ENCODE measurements at regions not wholly inside any gene's neighbourhood (a gene's known extent, or its start where the extent isn't known, plus 50 kb on each side); places are given as distances from the start of the nearest gene placed in this dataset.
"Not testable (repeated sequence)": the region's sequence is repeated elsewhere in the genome, so short reads cannot be mapped to it uniquely, and the experiment has no call there.

- DNase-seq (ENCODE audit: low spot score), result no peak
These were observed 425.8 kb downstream of the ETV1 start for GRCh38 chr7:13563680-13564079.

- no peak for DNase-seq (ENCODE audit: low spot score)
These were observed 411.8 kb downstream of the ETV1 start for GRCh38 chr7:13577566-13578145.

GRCh38 chr7:13578294-13578693 lies 411.2 kb downstream of the ETV1 start:
- no peak for DNase-seq (ENCODE audit: low spot score)

GRCh38 chr7:13581097-13581496 lies 408.4 kb downstream of the ETV1 start:
- no peak for DNase-seq (ENCODE audit: low spot score)

- DNase-seq (ENCODE audit: low spot score), result no peak
These were observed 395.6 kb downstream of the ETV1 start for GRCh38 chr7:13593854-13594253.

- no peak for DNase-seq (ENCODE audit: low spot score)
These were observed 387.4 kb downstream of the ETV1 start for GRCh38 chr7:13602036-13602435.

GRCh38 chr7:13603016-13603415 lies 386.4 kb downstream of the ETV1 start:
- no peak for DNase-seq (ENCODE audit: low spot score)

- DNase-seq (ENCODE audit: low spot score), result no peak
These were observed 385.8 kb downstream of the ETV1 start for GRCh38 chr7:13603661-13604060.

- no peak for DNase-seq (ENCODE audit: low spot score)
These were observed 385.3 kb downstream of the ETV1 start for GRCh38 chr7:13604178-13604577.

GRCh38 chr7:13610372-13610771 lies 379.1 kb downstream of the ETV1 start:
- DNase-seq (ENCODE audit: low spot score), result no peak

GRCh38 chr7:13615679-13616078 lies 373.8 kb downstream of the ETV1 start:
- no peak for DNase-seq (ENCODE audit: low spot score)

- DNase-seq (ENCODE audit: low spot score), result no peak
These were observed 362.0 kb downstream of the ETV1 start for GRCh38 chr7:13627455-13627854.

- DNase-seq (ENCODE audit: low spot score), result no peak
These were observed 361.0 kb downstream of the ETV1 start for GRCh38 chr7:13628239-13629001.

- DNase-seq (ENCODE audit: low spot score), result not testable (repeated sequence)
These were observed 358.0 kb downstream of the ETV1 start for GRCh38 chr7:13631207-13632049.

- no peak for DNase-seq (ENCODE audit: low spot score)
These were observed 355.6 kb downstream of the ETV1 start for GRCh38 chr7:13633857-13634256.

GRCh38 chr7:13639396-13639795 lies 350.1 kb downstream of the ETV1 start:
- no peak for DNase-seq (ENCODE audit: low spot score)

GRCh38 chr7:13641714-13642113 lies 347.8 kb downstream of the ETV1 start:
- peak; percentile 25 for DNase-seq (ENCODE audit: low spot score)

GRCh38 chr7:13651167-13651566 lies 338.3 kb downstream of the ETV1 start:
- no peak for DNase-seq (ENCODE audit: low spot score)

GRCh38 chr7:13656330-13656729 lies 333.1 kb downstream of the ETV1 start:
- no peak for DNase-seq (ENCODE audit: low spot score)

GRCh38 chr7:13673290-13673689 lies 316.2 kb downstream of the ETV1 start:
- no peak for DNase-seq (ENCODE audit: low spot score)

GRCh38 chr7:13682626-13683025 lies 306.8 kb downstream of the ETV1 start:
- DNase-seq (ENCODE audit: low spot score), result no peak

GRCh38 chr7:13687500-13687899 lies 302.0 kb downstream of the ETV1 start:
- no peak for DNase-seq (ENCODE audit: low spot score)

GRCh38 chr7:13692548-13692947 lies 296.9 kb downstream of the ETV1 start:
- DNase-seq (ENCODE audit: low spot score), result no peak

Data from HT-29 (cell line).